ENCODE measurements at regions not wholly inside any gene's neighbourhood (a gene's known extent, or its start where the extent isn't known, plus 50 kb on each side); places are given as distances from the start of the nearest gene placed in this dataset.
"Not testable (repeated sequence)": the region's sequence is repeated elsewhere in the genome, so short reads cannot be mapped to it uniquely, and the experiment has no call there.

GRCh38 chr5:51242456-51242855, 140.8 kb upstream of the ISL1 start:
- H3K4me1 ChIP-seq (ENCODE audit: control insufficient read depth, insufficient read depth, low read depth, low read length), result no peaks in the 10 kb centered on the region
- no peak overlapping the region for H3K18ac ChIP-seq (ENCODE audit: low read depth in 1 of 2, low read length in 2 of 2)

GRCh38 chr5:51250957-51251356, 132.3 kb upstream of the ISL1 start:
- not testable (repeated sequence) for H3K27me3 ChIP-seq (ENCODE audit: control insufficient read depth in 1 of 2, insufficient read depth in 1 of 2, low read length in 2 of 2); H3K4me3 ChIP-seq (ENCODE audit: insufficient read depth in 1 of 2, low read depth in 1 of 2, low read length in 2 of 2); H3K4me1 ChIP-seq (ENCODE audit: control insufficient read depth, insufficient read depth, low read depth, low read length); H3K79me1 ChIP-seq (replicated peaks; ENCODE audit: low read length, poor library complexity, severe bottlenecking); DNase-seq; H3K27ac ChIP-seq (ENCODE audit: low read length, poor library complexity, severe bottlenecking); H3K4ac ChIP-seq (ENCODE audit: low read depth in 1 of 2, low read length in 2 of 2); H2BK12ac ChIP-seq (ENCODE audit: low read length in 2 of 2); H3K23ac ChIP-seq (ENCODE audit: low read length in 2 of 2); H2AFZ ChIP-seq (ENCODE audit: low read depth, low read length); H3K18ac ChIP-seq (ENCODE audit: low read depth in 1 of 2, low read length in 2 of 2); H3K14ac ChIP-seq (ENCODE audit: low read length in 2 of 2); H3K36me3 ChIP-seq (ENCODE audit: control insufficient read depth in 1 of 2, insufficient read depth in 2 of 2, low read depth in 1 of 2, low read length in 2 of 2); H3K4me2 ChIP-seq (ENCODE audit: low read length, poor library complexity, severe bottlenecking); H3K9me3 ChIP-seq (ENCODE audit: control insufficient read depth, low read length); H3K9ac ChIP-seq (ENCODE audit: low read length); H2BK15ac ChIP-seq (ENCODE audit: low read depth, poor library complexity, severe bottlenecking); H2BK5ac ChIP-seq (ENCODE audit: low read depth, low read length, poor library complexity, severe bottlenecking); H2BK120ac ChIP-seq (ENCODE audit: low read depth, low read length); H2AK5ac ChIP-seq (ENCODE audit: low read length, severe bottlenecking); H4K8ac ChIP-seq (ENCODE audit: low read length); H4K91ac ChIP-seq (ENCODE audit: low read length)
- WGBS, result 86% methylated on average over 10 of the region's 10 CpGs

More at GRCh38 chr5:51242456-51242855, 140.8 kb upstream of the ISL1 start:
- Histone ChIP-seq H3K27me3 (ENCODE audit: control insufficient read depth in 1 of 2, insufficient read depth in 1 of 2, low read length in 2 of 2) (no peaks in the 10 kb centered on the region), H3K27ac (ENCODE audit: low read length, poor library complexity, severe bottlenecking) (no peak overlapping the region), H3K36me3 (ENCODE audit: control insufficient read depth in 1 of 2, insufficient read depth in 2 of 2, low read depth in 1 of 2, low read length in 2 of 2) (no peaks in the 10 kb centered on the region), H2AFZ (ENCODE audit: low read depth, low read length) (no peak overlapping the region), H4K8ac (ENCODE audit: low read length) (no peak overlapping the region), H3K9ac (ENCODE audit: low read length) (no peak overlapping the region), H3K4me2 (ENCODE audit: low read length, poor library complexity, severe bottlenecking) (no peak overlapping the region), H3K23ac (ENCODE audit: low read length in 2 of 2) (no peak overlapping the region), H2BK12ac (ENCODE audit: low read length in 2 of 2) (no peak overlapping the region), H3K14ac (ENCODE audit: low read length in 2 of 2) (no peak overlapping the region), H4K91ac (ENCODE audit: low read length) (no peak overlapping the region), H2BK5ac (ENCODE audit: low read depth, low read length, poor library complexity, severe bottlenecking) (no peak overlapping the region), H3K9me3 (ENCODE audit: control insufficient read depth, low read length) (no peaks in the 10 kb centered on the region), H2BK120ac (ENCODE audit: low read depth, low read length) (no peak overlapping the region), H2AK5ac (ENCODE audit: low read length, severe bottlenecking) (no peak overlapping the region), H3K79me1 (replicated peaks; ENCODE audit: low read length, poor library complexity, severe bottlenecking) (no peaks in the 10 kb centered on the region), H3K4me3 (ENCODE audit: insufficient read depth in 1 of 2, low read depth in 1 of 2, low read length in 2 of 2) (no peak overlapping the region), H3K4ac (ENCODE audit: low read depth in 1 of 2, low read length in 2 of 2) (no peak overlapping the region), H2BK15ac (ENCODE audit: low read depth, poor library complexity, severe bottlenecking) (no peak overlapping the region)
- WGBS, result 33% methylated on average over 1 of the region's 1 CpG
- peak; percentile 2 for DNase-seq

GRCh38 chr5:51271261-51271660, 112.0 kb upstream of the ISL1 start:
- H3K79me1 ChIP-seq (replicated peaks; ENCODE audit: low read length, poor library complexity, severe bottlenecking), result no peaks in the 10 kb centered on the region
- H3K36me3 ChIP-seq (ENCODE audit: control insufficient read depth in 1 of 2, insufficient read depth in 2 of 2, low read depth in 1 of 2, low read length in 2 of 2), result no peaks in the 10 kb centered on the region
- H3K27me3 ChIP-seq (ENCODE audit: control insufficient read depth in 1 of 2, insufficient read depth in 1 of 2, low read length in 2 of 2), result no peaks in the 10 kb centered on the region
- H3K27ac ChIP-seq (ENCODE audit: low read length, poor library complexity, severe bottlenecking), result no peak overlapping the region
- H3K14ac ChIP-seq (ENCODE audit: low read length in 2 of 2), result no peak overlapping the region
- no peaks in the 10 kb centered on the region for H3K9me3 ChIP-seq (ENCODE audit: control insufficient read depth, low read length)
- H2BK5ac ChIP-seq (ENCODE audit: low read depth, low read length, poor library complexity, severe bottlenecking), result no peak overlapping the region
- no peak overlapping the region for H2AK5ac ChIP-seq (ENCODE audit: low read length, severe bottlenecking)
- H4K8ac ChIP-seq (ENCODE audit: low read length), result no peak overlapping the region
- H3K23ac ChIP-seq (ENCODE audit: low read length in 2 of 2), result no peak overlapping the region
- no peak overlapping the region for H4K91ac ChIP-seq (ENCODE audit: low read length)
- H3K4me1 ChIP-seq (ENCODE audit: control insufficient read depth, insufficient read depth, low read depth, low read length), result no peaks in the 10 kb centered on the region
- H3K4me3 ChIP-seq (ENCODE audit: insufficient read depth in 1 of 2, low read depth in 1 of 2, low read length in 2 of 2), result no peak overlapping the region
- no peak overlapping the region for H2AFZ ChIP-seq (ENCODE audit: low read depth, low read length)
- no peak overlapping the region for H2BK12ac ChIP-seq (ENCODE audit: low read length in 2 of 2)
- H3K9ac ChIP-seq (ENCODE audit: low read length), result no peak overlapping the region
- H3K4ac ChIP-seq (ENCODE audit: low read depth in 1 of 2, low read length in 2 of 2), result no peak overlapping the region
- 88% methylated on average over 6 of the region's 6 CpGs for WGBS
- H2BK15ac ChIP-seq (ENCODE audit: low read depth, poor library complexity, severe bottlenecking), result no peak overlapping the region
- H3K18ac ChIP-seq (ENCODE audit: low read depth in 1 of 2, low read length in 2 of 2), result no peak overlapping the region
- no peak overlapping the region for H2BK120ac ChIP-seq (ENCODE audit: low read depth, low read length)
- H3K4me2 ChIP-seq (ENCODE audit: low read length, poor library complexity, severe bottlenecking), result no peak overlapping the region
- no peak for DNase-seq

DNA sequence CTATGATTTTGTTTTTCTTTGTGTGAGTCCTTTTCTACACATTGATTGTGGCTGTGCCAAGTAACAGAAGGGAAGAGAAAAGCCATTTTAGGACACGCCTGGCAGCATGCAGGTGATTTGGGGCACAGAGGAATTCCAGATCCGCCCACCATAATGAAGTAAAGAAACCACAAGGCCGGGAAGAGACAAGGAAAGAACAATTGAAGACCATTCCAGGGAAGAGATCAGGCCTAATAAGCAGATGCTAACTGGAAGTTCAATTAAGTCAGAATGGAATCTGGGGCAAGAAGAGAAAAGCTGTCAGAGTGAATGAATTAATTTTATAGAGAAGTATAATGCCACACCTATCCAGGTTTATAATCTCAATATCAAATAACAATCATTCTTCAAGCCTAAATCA, 110.2 kb upstream of the ISL1 start:
- Histone ChIP-seq H3K4me1 (ENCODE audit: control insufficient read depth, insufficient read depth, low read depth, low read length) (no peaks in the 10 kb centered on the region), H3K4ac (ENCODE audit: low read depth in 1 of 2, low read length in 2 of 2) (no peak overlapping the region), H3K27me3 (ENCODE audit: control insufficient read depth in 1 of 2, insufficient read depth in 1 of 2, low read length in 2 of 2) (no peaks in the 10 kb centered on the region), H2BK120ac (ENCODE audit: low read depth, low read length) (no peak overlapping the region), H2AK5ac (ENCODE audit: low read length, severe bottlenecking) (no peak overlapping the region), H2BK15ac (ENCODE audit: low read depth, poor library complexity, severe bottlenecking) (no peak overlapping the region), H4K8ac (ENCODE audit: low read length) (no peak overlapping the region), H3K4me3 (ENCODE audit: insufficient read depth in 1 of 2, low read depth in 1 of 2, low read length in 2 of 2) (no peak overlapping the region), H2BK5ac (ENCODE audit: low read depth, low read length, poor library complexity, severe bottlenecking) (no peak overlapping the region), H2AFZ (ENCODE audit: low read depth, low read length) (no peak overlapping the region), H3K79me1 (replicated peaks; ENCODE audit: low read length, poor library complexity, severe bottlenecking) (no peaks in the 10 kb centered on the region), H4K91ac (ENCODE audit: low read length) (no peak overlapping the region), H3K4me2 (ENCODE audit: low read length, poor library complexity, severe bottlenecking) (no peak overlapping the region), H3K27ac (ENCODE audit: low read length, poor library complexity, severe bottlenecking) (no peak overlapping the region), H3K9me3 (ENCODE audit: control insufficient read depth, low read length) (no peaks in the 10 kb centered on the region), H3K9ac (ENCODE audit: low read length) (no peak overlapping the region), H3K23ac (ENCODE audit: low read length in 2 of 2) (no peak overlapping the region), H3K36me3 (ENCODE audit: control insufficient read depth in 1 of 2, insufficient read depth in 2 of 2, low read depth in 1 of 2, low read length in 2 of 2) (no peaks in the 10 kb centered on the region), H3K14ac (ENCODE audit: low read length in 2 of 2) (no peak overlapping the region), H3K18ac (ENCODE audit: low read depth in 1 of 2, low read length in 2 of 2) (no peak overlapping the region), H2BK12ac (ENCODE audit: low read length in 2 of 2) (no peak overlapping the region)
- DNase-seq, result no peak
- WGBS, result 77% methylated on average over 3 of the region's 3 CpGs
